GM21576 (cell line): ENCODE measurements at regions not wholly inside any gene's neighbourhood (a gene's known extent, or its start where the extent isn't known, plus 50 kb on each side); places are given as distances from the start of the nearest gene placed in this dataset.

Experiments used
- ATAC-seq: cut with Tn5 transposase; IDR thresholded peaks from one replicate; pipeline ENCODE4 v1.9.1; 2021; ENCODE audit warnings: mild to moderate bottlenecking, moderate library complexity; ENCODE audit not compliant: unreplicated experiment

GRCh38 chr15:96716478-96716877, 386.0 kb downstream of the NR2F2 start:
- ATAC-seq, result no peak

- no peak for ATAC-seq
These were observed 389.8 kb downstream of the NR2F2 start for GRCh38 chr15:96720251-96720650.

GRCh38 chr15:96720656-96721055, 390.2 kb downstream of the NR2F2 start:
- no peak for ATAC-seq

GRCh38 chr15:96728591-96728990, 398.1 kb downstream of the NR2F2 start:
- ATAC-seq, result no peak

GRCh38 chr15:96732704-96733103, 402.2 kb downstream of the NR2F2 start:
- no peak for ATAC-seq

- ATAC-seq, result no peak
These were observed 403.2 kb downstream of the NR2F2 start for GRCh38 chr15:96733721-96734120.

DNA sequence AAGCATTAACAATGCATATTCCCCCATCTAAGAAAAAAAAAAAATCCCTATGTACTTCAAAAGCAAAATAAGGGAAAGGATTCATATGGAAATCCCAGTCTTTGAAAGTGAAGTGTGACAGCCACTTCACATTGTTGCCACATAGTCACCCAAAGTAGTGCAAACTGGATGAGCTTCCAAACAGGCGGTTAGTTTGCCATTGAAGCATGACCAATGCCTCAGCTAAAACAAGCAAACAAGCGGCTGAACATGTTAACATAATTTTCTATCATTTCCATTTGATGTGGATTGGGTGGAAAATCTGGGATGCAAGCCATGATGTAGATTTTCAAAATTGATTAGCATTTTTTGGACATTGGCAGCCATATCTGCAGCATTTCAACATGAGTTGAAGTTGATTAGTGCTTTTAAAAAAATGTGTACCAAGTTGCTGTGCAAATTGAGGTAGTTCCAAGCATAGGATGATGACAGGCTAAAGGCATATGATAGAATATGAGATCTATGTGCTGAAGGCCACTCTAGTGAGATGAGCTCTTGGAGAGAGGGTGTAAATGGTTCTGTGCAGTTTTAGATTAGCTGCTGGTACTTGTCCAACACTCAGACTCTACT, 405.2 kb downstream of the NR2F2 start:
- no peak for ATAC-seq

DNA sequence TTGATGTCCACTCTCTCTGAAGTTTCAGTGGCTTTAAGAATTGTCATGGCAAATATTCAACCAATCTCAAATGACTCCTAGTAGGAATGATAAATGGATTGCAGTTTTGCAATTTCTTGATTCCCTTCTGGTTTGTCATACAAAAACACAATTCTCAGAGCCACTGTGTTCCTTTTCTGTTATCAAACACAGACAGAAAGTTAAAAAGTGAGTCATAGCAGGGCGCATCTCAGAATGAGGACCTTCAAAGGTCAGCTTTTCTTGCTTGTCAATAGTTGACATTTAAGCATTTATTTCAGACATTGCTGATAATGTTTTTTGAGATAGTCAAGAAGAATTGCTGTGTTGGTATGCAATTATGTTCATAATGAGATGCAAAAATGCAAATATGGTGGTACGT, 405.9 kb downstream of the NR2F2 start:
- ATAC-seq, result no peak

- no peak for ATAC-seq
These were observed 406.9 kb downstream of the NR2F2 start for GRCh38 chr15:96737408-96737807.

GRCh38 chr15:96746665-96747064, 416.2 kb downstream of the NR2F2 start:
- no peak for ATAC-seq

GRCh38 chr15:96747291-96747690, 416.8 kb downstream of the NR2F2 start:
- no peak for ATAC-seq

DNA sequence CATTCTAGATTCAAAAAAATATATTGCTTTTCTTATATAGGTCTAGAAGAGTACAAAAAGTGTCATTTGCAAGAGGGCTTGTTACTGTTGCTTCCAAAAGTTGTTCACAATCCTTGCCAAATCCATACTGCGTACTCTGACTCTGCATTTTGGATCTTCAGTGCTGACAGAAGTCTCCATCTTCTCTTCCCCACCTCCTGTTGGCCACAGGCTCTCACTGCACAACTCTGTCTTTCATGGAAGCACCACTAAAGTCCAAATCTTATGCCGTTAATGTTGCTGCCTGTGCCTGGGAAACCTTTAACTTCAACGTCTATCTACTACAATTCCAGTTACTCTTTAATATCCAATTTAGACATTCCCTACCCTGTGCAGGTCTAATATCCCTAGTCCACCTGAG, 419.9 kb downstream of the NR2F2 start:
- ATAC-seq, result no peak

DNA sequence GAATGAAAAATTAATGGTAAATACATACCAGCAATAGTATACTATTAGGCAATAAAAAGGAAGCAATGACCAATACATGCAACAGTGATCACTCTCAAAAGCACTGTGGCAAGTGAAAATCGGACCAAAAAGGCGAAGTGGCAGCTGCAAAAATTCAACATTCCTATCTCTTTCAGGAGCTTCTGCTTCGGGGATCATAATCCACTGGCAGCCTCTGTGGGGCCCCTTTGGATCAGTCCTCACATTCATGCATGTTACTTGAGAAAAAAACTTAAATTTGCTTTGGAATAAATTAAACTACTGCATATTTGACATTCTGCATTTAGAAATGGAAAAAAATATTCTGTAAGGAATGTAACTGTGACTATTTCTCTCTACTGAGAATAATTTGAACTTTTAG, 425.6 kb downstream of the NR2F2 start:
- no peak for ATAC-seq

- ATAC-seq, result no peak
These were observed 426.2 kb downstream of the NR2F2 start for GRCh38 chr15:96756656-96757055.

- no peak for ATAC-seq
These were observed 432.1 kb downstream of the NR2F2 start for GRCh38 chr15:96762566-96762965.

- ATAC-seq, result no peak
These were observed 434.0 kb downstream of the NR2F2 start for GRCh38 chr15:96764501-96764900.

- no peak for ATAC-seq
These were observed 434.4 kb downstream of the NR2F2 start for GRCh38 chr15:96764946-96765345.

GRCh38 chr15:96766366-96766765, 435.9 kb downstream of the NR2F2 start:
- no peak for ATAC-seq

DNA sequence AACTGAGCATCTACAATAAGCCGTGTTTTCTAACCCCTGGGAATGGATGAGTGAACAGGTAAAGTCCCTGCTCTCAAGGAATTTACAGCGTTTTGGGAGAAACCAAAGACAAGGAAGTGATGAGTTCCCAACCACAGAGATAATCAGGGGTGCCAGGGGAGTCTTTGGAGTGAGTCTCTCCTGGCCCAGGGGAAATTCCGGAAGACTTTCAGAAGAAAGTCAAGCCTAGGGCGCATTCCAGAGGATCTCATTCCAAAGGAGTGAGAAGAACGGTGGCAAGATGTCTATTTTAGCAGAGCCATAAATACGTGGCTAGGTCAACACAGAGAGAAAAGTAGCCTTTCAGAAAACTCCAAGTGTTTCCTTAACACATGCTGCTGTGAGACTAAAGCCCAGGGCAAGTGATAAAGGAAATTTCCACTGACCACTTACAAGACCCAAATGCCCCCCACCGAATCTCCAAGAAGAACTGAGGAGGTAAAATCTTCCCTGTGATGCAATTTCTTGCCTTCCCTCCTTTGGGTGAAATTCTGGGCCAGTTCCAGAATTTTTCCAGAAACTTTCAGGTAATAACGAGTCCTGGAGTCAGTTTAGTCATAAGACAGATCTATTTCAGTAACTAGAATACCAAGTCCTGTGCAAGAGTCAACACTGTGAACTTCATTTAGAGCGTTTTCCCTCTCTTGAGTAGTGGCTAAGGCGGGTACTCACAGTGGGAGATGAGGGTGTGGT, 437.4 kb downstream of the NR2F2 start:
- no peak for ATAC-seq

DNA sequence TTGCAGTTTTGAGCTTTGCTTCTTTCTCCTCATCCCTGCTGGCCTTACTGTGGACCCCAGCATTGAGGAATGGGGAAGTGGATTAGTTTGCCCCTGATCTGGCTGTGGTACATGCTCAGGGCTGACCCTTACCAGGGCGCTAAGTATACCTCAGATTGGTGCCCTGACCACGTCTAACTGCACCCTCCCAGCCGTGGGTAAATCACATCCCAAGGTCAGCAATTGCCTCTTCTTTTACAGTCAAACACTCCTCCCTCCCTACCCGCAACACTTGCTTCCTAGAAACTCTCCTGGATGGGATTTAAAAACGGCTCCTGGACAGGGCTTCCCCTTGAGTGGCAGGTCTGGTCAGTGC, 437.9 kb downstream of the NR2F2 start:
- ATAC-seq, result no peak

- ATAC-seq, result no peak
These were observed 440.5 kb downstream of the NR2F2 start for GRCh38 chr15:96771035-96771434.

DNA sequence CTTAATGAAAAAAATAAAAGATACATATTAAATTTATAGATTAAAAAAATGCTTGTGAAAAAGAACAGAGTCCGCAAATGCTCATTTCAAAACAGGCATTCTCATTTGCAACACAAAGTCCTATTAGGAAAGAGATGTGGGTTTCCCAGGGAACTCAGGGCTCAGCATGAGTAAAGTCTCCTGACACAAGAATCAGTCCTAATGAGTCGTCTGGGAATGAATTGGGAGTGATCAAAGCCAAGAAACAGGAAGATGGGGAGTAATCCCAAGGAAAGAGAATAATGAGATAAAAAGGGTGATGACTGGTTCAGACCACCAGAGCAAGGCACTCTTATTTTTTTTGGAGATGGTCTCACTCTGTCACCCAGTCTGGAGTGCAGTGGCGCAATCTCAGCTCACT, 443.7 kb downstream of the NR2F2 start:
- ATAC-seq, result no peak

GRCh38 chr15:96783746-96784145, 453.2 kb downstream of the NR2F2 start:
- no peak for ATAC-seq
